NCI-H1930 (cell line): ENCODE measurements at regions not wholly inside any gene's neighbourhood (a gene's known extent, or its start where the extent isn't known, plus 50 kb on each side); places are given as distances from the start of the nearest gene placed in this dataset.
"Not testable (repeated sequence)": the region's sequence is repeated elsewhere in the genome, so short reads cannot be mapped to it uniquely, and the experiment has no call there.

ENCODE experiments used
- DNase-seq, 2 experiments: peaks; one replicate each; lab custom pipeline; 2025; lab: John Stamatoyannopoulos, UW

- no peak for DNase-seq
Measured at GRCh38 chr18:8499810-8500675, 109.2 kb upstream of the RAB12 start.

- no peak for DNase-seq
Measured at GRCh38 chr18:8501044-8501443, 108.2 kb upstream of the RAB12 start.

GRCh38 chr18:8503248-8503647 is 106.0 kb upstream of the RAB12 start:
- no peak for DNase-seq

- DNase-seq: no peak
Measured at GRCh38 chr18:8504424-8504823, 104.8 kb upstream of the RAB12 start.

- DNase-seq: no peak
Measured at GRCh38 chr18:8504880-8505435, 104.3 kb upstream of the RAB12 start.

GRCh38 chr18:8506251-8507049 is 102.8 kb upstream of the RAB12 start:
- no peak for DNase-seq

- DNase-seq: no peak
Measured at GRCh38 chr18:8507361-8507760, 101.9 kb upstream of the RAB12 start.

GRCh38 chr18:8507915-8508705 is 101.1 kb upstream of the RAB12 start:
- DNase-seq: no peak

GRCh38 chr18:8513249-8513648 is 96.0 kb upstream of the RAB12 start:
- no peak for DNase-seq

GRCh38 chr18:8514409-8514808 is 94.8 kb upstream of the RAB12 start:
- no peak for DNase-seq

GRCh38 chr18:8515142-8515865 is 93.9 kb upstream of the RAB12 start:
- DNase-seq: no peak

GRCh38 chr18:8516371-8517250 is 92.6 kb upstream of the RAB12 start:
- DNase-seq: no peak

- DNase-seq: no peak
Measured at GRCh38 chr18:8517276-8517675, 92.0 kb upstream of the RAB12 start.

GRCh38 chr18:8519102-8519501 is 90.1 kb upstream of the RAB12 start:
- DNase-seq: no peak

GRCh38 chr18:8520266-8520665 is 89.0 kb upstream of the RAB12 start:
- DNase-seq: no peak

GRCh38 chr18:8522756-8523155 is 86.5 kb upstream of the RAB12 start:
- no peak for DNase-seq

GRCh38 chr18:8525692-8526091 is 83.5 kb upstream of the RAB12 start:
- DNase-seq: no peak

- no peak for DNase-seq
Measured at GRCh38 chr18:8526332-8526731, 82.9 kb upstream of the RAB12 start.

- no peak for DNase-seq
Measured at GRCh38 chr18:8529609-8530008, 79.6 kb upstream of the RAB12 start.

- DNase-seq: not testable (repeated sequence)
Measured at GRCh38 chr18:8531084-8531483, 78.2 kb upstream of the RAB12 start.
